Cardiac muscle cell (in vitro differentiated cells and primary cell): ENCODE measurements at regions not wholly inside any gene's neighbourhood (a gene's known extent, or its start where the extent isn't known, plus 50 kb on each side); places are given as distances from the start of the nearest gene placed in this dataset.

ENCODE experiments used
- DNase-seq, 2 donors: peaks; one replicate each; pipeline versions ENCODE4 v3.0.0 to v3.0.0-alpha.2; 2010 to 2017; ENCODE audit warnings: low read depth in 1 of 2, low spot score in 1 of 2
- H3K27ac ChIP-seq: fragments of 200-600 bp; sonication (generic); 2 replicates; pipeline ENCODE4 v1.5.1; 2016
- H3K27me3 ChIP-seq: fragments of 200-600 bp; sonication (generic); 2 replicates; pipeline ENCODE4 v1.6.0; 2016; ENCODE audit warnings: control low read depth
- H3K36me3 ChIP-seq: fragments of 200-600 bp; sonication (generic); 2 replicates; pipeline ENCODE4 v1.5.1; 2016; ENCODE audit warnings: control low read depth
- H3K4me1 ChIP-seq: fragments of 200-600 bp; sonication (generic); 2 replicates; pipeline ENCODE4 v1.8.1; 2017; ENCODE audit warnings: low read depth, mild to moderate bottlenecking, mixed run types
- H3K4me3 ChIP-seq: fragments of 200-600 bp; sonication (generic); 2 replicates; pipeline ENCODE4 v1.5.1; 2016; ENCODE audit warnings: mild to moderate bottlenecking
- H3K9me3 ChIP-seq: fragments of 200-600 bp; sonication (generic); 2 replicates; pipeline ENCODE4 v1.5.1; 2017; ENCODE audit warnings: low read depth, mild to moderate bottlenecking, control low read depth
- CTCF ChIP-seq: IDR thresholded peaks from 2 replicates; pipeline ENCODE4 v1.5.1; 2012; ENCODE audit warnings: low read depth, mild to moderate bottlenecking, low read length

DNA sequence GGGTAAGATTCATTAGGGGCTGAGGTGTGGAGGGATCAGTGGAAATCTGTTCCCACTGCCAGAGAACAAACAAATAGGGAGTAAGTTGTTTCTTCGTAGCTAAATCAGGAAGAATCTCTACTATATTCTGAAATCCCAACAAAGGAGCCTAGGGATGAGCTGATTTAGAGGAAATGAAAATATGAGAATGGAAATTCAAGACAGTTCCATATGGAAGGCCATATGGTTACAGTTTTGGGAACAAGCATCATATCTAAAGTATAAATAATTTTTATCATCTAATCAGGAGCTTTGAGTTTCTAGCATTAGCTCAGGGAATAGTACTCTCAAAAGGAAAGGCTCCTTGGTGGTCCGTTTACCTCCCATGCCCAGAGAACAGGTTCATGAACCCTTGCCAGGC lies 218.2 kb downstream of the AASDH start:
- Histone ChIP-seq H3K36me3 (no peaks in the 10 kb centered on the region), H3K27ac (no peak overlapping the region), H3K9me3 (no peaks in the 10 kb centered on the region), H3K4me1 (no peaks in the 10 kb centered on the region), H3K27me3 (no peaks in the 10 kb centered on the region), H3K4me3 (no peak overlapping the region)
- no peak for DNase-seq
- no peak for TF ChIP-seq CTCF

- Histone ChIP-seq H3K27ac (no peak overlapping the region), H3K4me1 (no peaks in the 10 kb centered on the region), H3K9me3 (no peaks in the 10 kb centered on the region), H3K4me3 (no peak overlapping the region), H3K36me3 (no peaks in the 10 kb centered on the region), H3K27me3 (no peaks in the 10 kb centered on the region)
- TF ChIP-seq CTCF = no peak
- no peak for DNase-seq
Measured at GRCh38 chr4:56164907-56165306, 216.2 kb downstream of the CEP135 start.

DNA sequence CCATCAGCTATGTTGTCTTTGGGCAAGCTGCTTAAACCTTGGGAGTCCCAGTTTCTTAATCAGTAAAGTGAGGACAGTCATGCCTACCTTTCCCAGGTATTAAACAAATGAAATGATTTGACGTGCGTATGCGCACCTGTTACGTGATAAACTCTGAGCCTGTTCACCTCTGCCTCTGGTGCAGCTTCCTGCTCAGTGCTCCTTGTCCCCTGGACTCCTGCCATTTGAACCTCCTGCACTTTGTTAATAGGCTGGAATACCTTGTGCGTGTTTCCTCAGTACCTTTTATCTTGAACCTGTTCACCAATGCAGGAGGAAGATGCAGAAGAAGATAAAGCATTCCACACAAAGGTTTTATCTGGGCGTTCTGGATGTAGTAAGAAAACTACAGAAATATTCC lies 211.9 kb downstream of the CEP135 start:
- H3K4me1 ChIP-seq = no peaks in the 10 kb centered on the region
- no peaks in the 10 kb centered on the region for H3K9me3 ChIP-seq
- H3K36me3 ChIP-seq = no peaks in the 10 kb centered on the region
- no peak for DNase-seq
- no peaks in the 10 kb centered on the region for H3K27me3 ChIP-seq
- no peak overlapping the region for H3K4me3 ChIP-seq
- TF ChIP-seq CTCF = no peak
- H3K27ac ChIP-seq = no peak overlapping the region

DNA sequence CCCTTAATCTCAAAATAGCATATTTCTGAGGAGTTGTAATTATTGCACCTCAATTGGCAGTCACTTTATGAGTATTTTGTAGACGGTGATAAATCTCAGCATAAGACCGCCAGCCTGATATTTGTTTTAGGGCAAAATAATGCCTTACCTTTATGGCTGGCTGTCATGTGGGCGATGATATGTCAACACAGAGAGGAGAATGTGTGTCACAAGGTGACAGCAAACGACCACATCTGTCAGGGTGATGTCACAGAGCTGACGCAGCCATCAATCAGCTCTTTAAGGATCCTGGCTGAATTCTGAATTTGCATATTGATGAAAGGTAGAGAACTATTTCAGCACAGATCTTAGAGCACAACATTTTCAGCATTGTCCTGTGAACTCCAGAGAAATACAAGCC lies 209.7 kb downstream of the CEP135 start:
- Histone ChIP-seq H3K4me3 (no peak overlapping the region), H3K9me3 (no peaks in the 10 kb centered on the region), H3K4me1 (no peaks in the 10 kb centered on the region), H3K27me3 (no peaks in the 10 kb centered on the region), H3K27ac (no peak overlapping the region), H3K36me3 (no peaks in the 10 kb centered on the region)
- DNase-seq = no peak
- no peak for TF ChIP-seq CTCF

GRCh38 chr4:56156141-56156540 lies 207.4 kb downstream of the CEP135 start:
- H3K27ac ChIP-seq = no peak overlapping the region
- no peak for DNase-seq
- no peak overlapping the region for H3K4me3 ChIP-seq
- H3K27me3 ChIP-seq = no peaks in the 10 kb centered on the region
- no peaks in the 10 kb centered on the region for H3K4me1 ChIP-seq
- no peaks in the 10 kb centered on the region for H3K36me3 ChIP-seq
- TF ChIP-seq CTCF = no peak
- no peaks in the 10 kb centered on the region for H3K9me3 ChIP-seq

DNA sequence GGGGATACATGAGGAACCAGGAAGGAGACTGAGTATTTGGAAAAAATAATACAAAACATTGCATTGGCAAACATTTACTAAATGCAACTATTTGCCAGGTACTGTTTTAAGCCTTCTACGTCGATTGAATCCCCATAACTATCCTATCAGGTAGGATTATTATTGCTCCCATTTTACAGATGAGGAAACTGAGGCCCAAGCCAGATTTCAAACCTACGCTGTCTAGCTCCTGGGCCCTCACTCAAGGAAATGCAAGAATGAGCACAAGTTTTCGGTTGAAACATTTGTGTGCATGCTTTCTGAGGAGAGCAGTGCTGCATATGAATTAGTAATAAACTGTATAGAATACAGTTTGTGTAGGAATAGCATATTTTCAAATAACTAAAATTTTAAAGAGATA lies 206.7 kb downstream of the CEP135 start:
- Histone ChIP-seq H3K9me3 (no peaks in the 10 kb centered on the region), H3K4me1 (no peaks in the 10 kb centered on the region), H3K4me3 (no peak overlapping the region), H3K27ac (no peak overlapping the region), H3K27me3 (no peaks in the 10 kb centered on the region), H3K36me3 (no peaks in the 10 kb centered on the region)
- DNase-seq = no peak
- no peak for TF ChIP-seq CTCF
